ENCODE measurements at regions not wholly inside any gene's neighbourhood (a gene's known extent, or its start where the extent isn't known, plus 50 kb on each side); places are given as distances from the start of the nearest gene placed in this dataset.

DNA sequence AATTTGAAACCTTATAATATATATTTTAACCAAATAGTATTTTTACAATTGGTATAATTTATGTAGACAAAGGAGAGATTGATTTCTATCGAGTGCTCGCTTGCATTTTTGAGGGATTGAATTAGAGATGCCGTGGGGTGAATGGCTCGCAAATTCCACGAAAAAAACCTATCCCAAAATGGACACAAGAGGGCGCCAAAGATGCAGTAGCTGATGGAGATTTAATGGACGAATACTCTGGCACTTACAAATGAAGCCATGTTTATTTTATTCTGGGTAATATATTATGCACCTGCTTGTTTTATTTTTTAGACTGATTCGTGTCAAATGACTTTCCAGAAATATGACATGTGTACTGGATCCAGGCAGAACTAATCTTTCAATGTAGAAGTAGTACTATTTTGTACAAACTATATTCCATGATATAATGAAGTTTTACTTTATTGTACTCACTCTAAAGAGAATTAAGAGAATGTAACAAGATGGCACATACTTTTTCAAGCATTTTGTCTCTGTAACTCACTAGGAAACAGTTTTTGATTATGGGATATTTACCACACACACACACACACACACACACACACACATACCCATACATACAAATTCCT is 505.4 kb downstream of the PLCL1 start:
- TF ChIP-seq, protein P1, sequence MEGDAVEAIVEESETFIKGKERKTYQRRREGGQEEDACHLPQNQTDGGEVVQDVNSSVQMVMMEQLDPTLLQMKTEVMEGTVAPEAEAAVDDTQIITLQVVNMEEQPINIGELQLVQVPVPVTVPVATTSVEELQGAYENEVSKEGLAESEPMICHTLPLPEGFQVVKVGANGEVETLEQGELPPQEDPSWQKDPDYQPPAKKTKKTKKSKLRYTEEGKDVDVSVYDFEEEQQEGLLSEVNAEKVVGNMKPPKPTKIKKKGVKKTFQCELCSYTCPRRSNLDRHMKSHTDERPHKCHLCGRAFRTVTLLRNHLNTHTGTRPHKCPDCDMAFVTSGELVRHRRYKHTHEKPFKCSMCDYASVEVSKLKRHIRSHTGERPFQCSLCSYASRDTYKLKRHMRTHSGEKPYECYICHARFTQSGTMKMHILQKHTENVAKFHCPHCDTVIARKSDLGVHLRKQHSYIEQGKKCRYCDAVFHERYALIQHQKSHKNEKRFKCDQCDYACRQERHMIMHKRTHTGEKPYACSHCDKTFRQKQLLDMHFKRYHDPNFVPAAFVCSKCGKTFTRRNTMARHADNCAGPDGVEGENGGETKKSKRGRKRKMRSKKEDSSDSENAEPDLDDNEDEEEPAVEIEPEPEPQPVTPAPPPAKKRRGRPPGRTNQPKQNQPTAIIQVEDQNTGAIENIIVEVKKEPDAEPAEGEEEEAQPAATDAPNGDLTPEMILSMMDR (IDR thresholded peaks at IDR 0.05): peak; percentile 94
- no peak for TF ChIP-seq ZFX (IDR thresholded peaks at IDR 0.05; ENCODE audit: borderline replicate concordance)

Measured in 22Rv1 (cell line).